ENCODE measurements at regions not wholly inside any gene's neighbourhood (a gene's known extent, or its start where the extent isn't known, plus 50 kb on each side); places are given as distances from the start of the nearest gene placed in this dataset.

- no peak for DNase-seq
These were observed 316.2 kb downstream of the ANKRD50 start for GRCh38 chr4:124396333-124396732.

DNA sequence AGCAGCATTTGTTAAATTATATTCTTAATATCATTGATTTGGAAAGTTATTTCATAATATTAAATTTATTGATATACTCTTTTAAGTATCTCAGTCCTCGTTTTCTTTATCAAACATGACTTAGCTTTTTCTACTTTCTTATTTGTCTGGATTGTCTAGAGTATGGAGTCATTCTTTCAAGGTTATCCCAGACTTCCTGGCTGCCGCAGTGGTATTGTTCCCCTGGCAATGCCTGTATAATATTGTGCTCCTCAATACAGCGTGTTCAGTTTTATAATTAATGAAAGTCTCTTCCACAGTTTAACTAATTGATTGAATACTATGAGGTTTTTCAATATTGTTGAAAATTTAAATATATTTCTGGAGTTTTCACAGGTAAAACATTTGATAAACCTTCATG lies 310.9 kb downstream of the ANKRD50 start:
- no peak for DNase-seq

GRCh38 chr4:124409044-124409443 lies 303.5 kb downstream of the ANKRD50 start:
- no peak for DNase-seq

- DNase-seq = no peak
These were observed 298.1 kb downstream of the ANKRD50 start for GRCh38 chr4:124414276-124415040.

GRCh38 chr4:124415146-124415545 lies 297.4 kb downstream of the ANKRD50 start:
- DNase-seq = no peak

GRCh38 chr4:124417371-124417770 lies 295.2 kb downstream of the ANKRD50 start:
- DNase-seq = no peak

DNA sequence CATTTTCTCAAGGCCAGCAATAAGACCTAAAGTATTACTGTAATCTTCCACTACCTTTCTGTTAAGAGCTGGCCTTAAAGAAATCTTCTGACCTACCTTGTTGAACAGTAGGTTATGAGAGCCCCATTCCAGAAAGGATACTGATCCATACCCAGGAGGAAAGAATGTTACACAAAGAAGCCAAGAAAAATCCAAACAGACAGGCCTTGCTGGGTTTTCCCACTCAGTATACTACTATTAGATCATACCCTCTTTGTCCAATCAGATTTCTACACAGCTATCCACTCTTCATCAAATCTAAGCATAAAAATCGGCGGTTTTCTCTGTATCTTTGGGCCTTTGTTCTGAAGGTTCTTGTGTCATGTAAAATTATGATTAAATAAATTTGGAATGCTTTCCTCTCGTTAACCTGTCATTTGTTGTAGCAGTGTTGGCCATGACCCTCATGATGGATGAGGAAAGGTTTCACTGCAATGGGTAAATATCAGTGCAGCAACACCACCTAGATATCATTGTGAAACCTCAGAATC lies 292.3 kb downstream of the ANKRD50 start:
- no peak for DNase-seq

GRCh38 chr4:124423160-124423559 lies 289.4 kb downstream of the ANKRD50 start:
- no peak for DNase-seq

DNA sequence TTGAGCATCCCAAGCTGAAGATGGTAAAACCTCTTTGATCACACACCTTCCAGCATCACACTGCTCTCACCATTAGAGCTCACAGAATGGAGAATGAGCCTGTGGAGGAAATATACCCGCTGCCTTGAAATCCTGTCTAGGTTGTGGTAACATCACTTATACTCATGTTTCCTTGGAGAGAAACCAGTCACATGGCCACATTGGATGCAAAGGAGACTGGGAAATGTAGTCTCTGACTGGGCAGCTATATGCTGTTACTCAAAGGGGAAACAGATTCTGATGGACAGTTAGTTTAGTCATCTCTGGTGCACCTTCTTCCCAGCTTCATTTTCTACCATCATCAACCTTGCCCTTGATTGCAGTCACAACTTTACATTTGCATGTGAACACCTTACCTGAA lies 286.3 kb downstream of the ANKRD50 start:
- no peak for DNase-seq

GRCh38 chr4:124427095-124427767 lies 285.3 kb downstream of the ANKRD50 start:
- DNase-seq = no peak

DNA sequence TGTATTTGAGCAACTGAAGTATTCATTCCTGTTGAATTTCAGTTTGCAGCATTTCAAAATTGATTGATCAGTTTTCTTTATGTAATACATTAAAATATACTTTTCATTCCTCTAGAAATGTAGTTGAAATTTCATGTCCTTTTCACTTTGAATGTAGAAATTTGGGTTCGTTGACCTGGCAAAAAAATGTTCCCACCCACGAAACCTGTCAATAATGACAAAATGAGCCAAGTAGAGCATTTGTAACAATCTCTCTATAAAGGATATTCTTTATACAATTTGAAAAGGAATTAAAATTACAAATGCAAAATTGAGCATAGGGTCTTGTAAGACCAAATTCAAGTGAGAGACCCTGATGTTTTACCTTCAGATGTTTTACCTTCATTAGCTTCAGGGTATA lies 283.9 kb downstream of the ANKRD50 start:
- no peak for DNase-seq

GRCh38 chr4:124429746-124430250 lies 282.7 kb downstream of the ANKRD50 start:
- no peak for DNase-seq

GRCh38 chr4:124431653-124432192 lies 280.8 kb downstream of the ANKRD50 start:
- no peak for DNase-seq

DNA sequence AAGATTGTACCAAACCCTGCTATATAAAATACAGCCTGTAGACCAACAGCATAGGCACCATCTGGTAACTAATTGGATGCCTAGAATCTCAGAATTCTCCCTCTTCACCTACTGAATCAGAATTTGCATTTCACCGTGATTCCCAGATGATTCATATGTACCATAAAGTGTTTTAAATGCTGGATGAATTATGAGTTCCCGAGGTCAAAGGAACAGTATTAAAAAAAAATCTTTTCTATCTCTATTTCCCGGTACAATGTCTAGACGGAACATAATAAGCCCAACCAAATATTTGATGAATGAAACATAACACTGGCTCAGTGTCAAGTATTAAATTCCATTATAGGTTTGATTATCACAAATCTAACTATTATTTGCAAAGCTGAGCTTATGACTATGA lies 280.0 kb downstream of the ANKRD50 start:
- DNase-seq = no peak

- DNase-seq = no peak
These were observed 279.5 kb downstream of the ANKRD50 start for GRCh38 chr4:124433044-124433443.

- no peak for DNase-seq
These were observed 279.0 kb downstream of the ANKRD50 start for GRCh38 chr4:124433500-124433899.

GRCh38 chr4:124435274-124435950 lies 277.1 kb downstream of the ANKRD50 start:
- DNase-seq = no peak

GRCh38 chr4:124437853-124438495 lies 274.6 kb downstream of the ANKRD50 start:
- DNase-seq = no peak

GRCh38 chr4:124445071-124445470 lies 267.5 kb downstream of the ANKRD50 start:
- no peak for DNase-seq

- DNase-seq = peak; percentile 41
These were observed 262.7 kb downstream of the ANKRD50 start for GRCh38 chr4:124449881-124450280.

DNA sequence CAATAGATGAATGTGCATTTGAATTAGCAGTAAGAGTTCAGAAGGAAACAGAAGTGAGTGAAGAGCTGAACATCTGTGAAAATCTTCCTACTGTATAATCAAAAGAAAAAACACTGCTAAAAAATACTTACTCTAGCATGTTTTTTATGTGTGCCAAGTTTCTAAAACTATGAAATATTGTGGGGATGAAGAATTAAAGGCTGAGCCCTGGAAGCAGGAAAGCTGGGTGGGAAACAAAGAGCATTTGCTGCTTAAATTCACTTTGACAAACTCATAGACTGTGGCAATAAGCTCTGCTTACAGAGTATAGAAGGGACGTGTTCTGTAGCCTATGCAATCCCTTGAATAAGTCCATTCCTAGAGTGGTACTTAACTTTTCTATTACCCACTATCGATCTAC lies 261.7 kb downstream of the ANKRD50 start:
- DNase-seq = no peak

- no peak for DNase-seq
These were observed 257.7 kb downstream of the ANKRD50 start for GRCh38 chr4:124454772-124455270.
